Large intestine (tissue), 3 donors: ENCODE measurements at regions not wholly inside any gene's neighbourhood (a gene's known extent, or its start where the extent isn't known, plus 50 kb on each side); places are given as distances from the start of the nearest gene placed in this dataset.
"Not testable (repeated sequence)": the region's sequence is repeated elsewhere in the genome, so short reads cannot be mapped to it uniquely, and the experiment has no call there.

Source experiments
- DNase-seq, 2 donors: peaks; one replicate each; pipeline versions ENCODE4 v3.0.0 to v3.0.0-alpha.2; 2013
- H3K27ac ChIP-seq: one replicate; pipeline ENCODE4 v1.5.1; 2013; ENCODE audit warnings: low read length
- H3K27me3 ChIP-seq: 2 replicates; pipeline ENCODE4 v1.6.1; 2013; ENCODE audit warnings: low read length; ENCODE audit not compliant: control insufficient read depth, insufficient read depth
- H3K36me3 ChIP-seq: 2 replicates; pipeline ENCODE4 v1.6.1; 2013; ENCODE audit warnings: low read length; ENCODE audit not compliant: control insufficient read depth, insufficient read depth
- H3K4me1 ChIP-seq: one replicate; pipeline ENCODE4 v1.6.1; 2013; ENCODE audit warnings: low read length; ENCODE audit not compliant: control insufficient read depth, insufficient read depth
- H3K4me3 ChIP-seq: one replicate; pipeline ENCODE4 v1.5.1; 2013; ENCODE audit warnings: low read length
- H3K9me3 ChIP-seq: one replicate; pipeline ENCODE4 v1.6.1; 2013; ENCODE audit warnings: mild to moderate bottlenecking, low read depth, low read length, moderate library complexity; ENCODE audit not compliant: control insufficient read depth
- WGBS: methylation state at CpG from one replicate; pipeline ENCODE4 v1.1.5; 2013; ENCODE audit warnings: low lambda C conversion rate; ENCODE audit not compliant: insufficient coverage; 5-methylcytosine and 5-hydroxymethylcytosine counted together

GRCh38 chr4:27964095-27964494 lies 1103.5 kb downstream of the STIM2 start:
- Histone ChIP-seq H3K9me3 (no peaks in the 10 kb centered on the region), H3K27me3 (no peaks in the 10 kb centered on the region), H3K36me3 (no peaks in the 10 kb centered on the region), H3K4me1 (no peaks in the 10 kb centered on the region), H3K27ac (no peak overlapping the region), H3K4me3 (no peak overlapping the region)
- DNase-seq, result no peak

GRCh38 chr4:27966664-27967063 lies 1106.0 kb downstream of the STIM2 start:
- Histone ChIP-seq H3K27me3 (no peaks in the 10 kb centered on the region), H3K4me3 (no peak overlapping the region), H3K27ac (no peak overlapping the region), H3K36me3 (no peaks in the 10 kb centered on the region), H3K4me1 (no peaks in the 10 kb centered on the region), H3K9me3 (no peaks in the 10 kb centered on the region)
- no peak for DNase-seq
- no CpG with 5 or more reads among the region's 3 CpGs for WGBS

GRCh38 chr4:27973056-27973455 lies 1112.4 kb downstream of the STIM2 start:
- H3K27ac ChIP-seq, result no peak overlapping the region
- H3K9me3 ChIP-seq, result peaks cover under 1% of the 10 kb centered on the region
- no CpG with 5 or more reads among the region's 1 CpG for WGBS
- no peak overlapping the region for H3K4me3 ChIP-seq
- no peak for DNase-seq
- no peaks in the 10 kb centered on the region for H3K36me3 ChIP-seq
- H3K27me3 ChIP-seq, result no peaks in the 10 kb centered on the region
- no peaks in the 10 kb centered on the region for H3K4me1 ChIP-seq

GRCh38 chr4:27973700-27974099 lies 1113.1 kb downstream of the STIM2 start:
- H3K9me3 ChIP-seq, result peaks cover 7% of the 10 kb centered on the region
- 63% methylated on average over 1 of the region's 1 CpG for WGBS
- no peak overlapping the region for H3K4me3 ChIP-seq
- no peak for DNase-seq
- H3K27ac ChIP-seq, result no peak overlapping the region
- no peaks in the 10 kb centered on the region for H3K27me3 ChIP-seq
- no peaks in the 10 kb centered on the region for H3K36me3 ChIP-seq
- no peaks in the 10 kb centered on the region for H3K4me1 ChIP-seq

GRCh38 chr4:27974339-27974738 lies 1113.7 kb downstream of the STIM2 start:
- DNase-seq, result no peak
- no peaks in the 10 kb centered on the region for H3K4me1 ChIP-seq
- 63% methylated on average over 1 of the region's 2 CpGs for WGBS
- no peaks in the 10 kb centered on the region for H3K27me3 ChIP-seq
- no peaks in the 10 kb centered on the region for H3K36me3 ChIP-seq
- no peak overlapping the region for H3K4me3 ChIP-seq
- no peak overlapping the region for H3K27ac ChIP-seq
- H3K9me3 ChIP-seq, result peaks cover 7% of the 10 kb centered on the region

- WGBS, result 40% methylated on average over 1 of the region's 3 CpGs
- DNase-seq, H3K27me3 ChIP-seq, H3K36me3 ChIP-seq, H3K4me3 ChIP-seq, H3K9me3 ChIP-seq, H3K27ac ChIP-seq, H3K4me1 ChIP-seq: not testable (repeated sequence)
These were observed 1114.2 kb downstream of the STIM2 start for GRCh38 chr4:27974881-27975280.

- not testable (repeated sequence) for H3K36me3 ChIP-seq, H3K9me3 ChIP-seq, H3K27ac ChIP-seq, H3K4me3 ChIP-seq, H3K4me1 ChIP-seq, DNase-seq, H3K27me3 ChIP-seq
- no CpG with 5 or more reads among the region's 22 CpGs for WGBS
These were observed 1117.9 kb downstream of the STIM2 start for GRCh38 chr4:27978427-27979109.

GRCh38 chr4:27985522-27985921 lies 1124.9 kb downstream of the STIM2 start:
- WGBS, result no CpG with 5 or more reads among the region's 4 CpGs
- H3K27me3 ChIP-seq, result no peaks in the 10 kb centered on the region
- H3K27ac ChIP-seq, result no peak overlapping the region
- no peak overlapping the region for H3K4me3 ChIP-seq
- H3K36me3 ChIP-seq, result no peaks in the 10 kb centered on the region
- H3K9me3 ChIP-seq, result no peaks in the 10 kb centered on the region
- no peak for DNase-seq
- no peaks in the 10 kb centered on the region for H3K4me1 ChIP-seq

GRCh38 chr4:27986476-27986875 lies 1125.8 kb downstream of the STIM2 start:
- H3K36me3 ChIP-seq, result no peaks in the 10 kb centered on the region
- no CpG with 5 or more reads among the region's 1 CpG for WGBS

GRCh38 chr4:28001698-28002097 lies 1141.1 kb downstream of the STIM2 start:
- H3K36me3 ChIP-seq, result no peaks in the 10 kb centered on the region
- H3K9me3 ChIP-seq, result no peaks in the 10 kb centered on the region
- WGBS, result no CpG with 5 or more reads among the region's 4 CpGs
- no peaks in the 10 kb centered on the region for H3K4me1 ChIP-seq
- H3K27ac ChIP-seq, result no peak overlapping the region
- DNase-seq, result no peak
- no peak overlapping the region for H3K4me3 ChIP-seq
- H3K27me3 ChIP-seq, result no peaks in the 10 kb centered on the region

More at GRCh38 chr4:27986476-27986875, 1125.8 kb downstream of the STIM2 start:
- no peak overlapping the region for H3K4me3 ChIP-seq
- H3K27me3 ChIP-seq, result no peaks in the 10 kb centered on the region
- H3K9me3 ChIP-seq, result no peaks in the 10 kb centered on the region
- H3K4me1 ChIP-seq, result no peaks in the 10 kb centered on the region
- no peak overlapping the region for H3K27ac ChIP-seq
- DNase-seq, result no peak

- no peak overlapping the region for H3K4me3 ChIP-seq
- no peaks in the 10 kb centered on the region for H3K4me1 ChIP-seq
- H3K36me3 ChIP-seq, result no peaks in the 10 kb centered on the region
- no peak for DNase-seq
- H3K9me3 ChIP-seq, result no peaks in the 10 kb centered on the region
- no peaks in the 10 kb centered on the region for H3K27me3 ChIP-seq
- no peak overlapping the region for H3K27ac ChIP-seq
These were observed 1143.9 kb downstream of the STIM2 start for GRCh38 chr4:28004520-28004919.
